GM21786 (cell line): ENCODE measurements at regions not wholly inside any gene's neighbourhood (a gene's known extent, or its start where the extent isn't known, plus 50 kb on each side); places are given as distances from the start of the nearest gene placed in this dataset.

Experiments used
- ATAC-seq: cut with Tn5 transposase; IDR thresholded peaks from one replicate; pipeline ENCODE4 v1.9.1; 2021; ENCODE audit not compliant: unreplicated experiment

DNA sequence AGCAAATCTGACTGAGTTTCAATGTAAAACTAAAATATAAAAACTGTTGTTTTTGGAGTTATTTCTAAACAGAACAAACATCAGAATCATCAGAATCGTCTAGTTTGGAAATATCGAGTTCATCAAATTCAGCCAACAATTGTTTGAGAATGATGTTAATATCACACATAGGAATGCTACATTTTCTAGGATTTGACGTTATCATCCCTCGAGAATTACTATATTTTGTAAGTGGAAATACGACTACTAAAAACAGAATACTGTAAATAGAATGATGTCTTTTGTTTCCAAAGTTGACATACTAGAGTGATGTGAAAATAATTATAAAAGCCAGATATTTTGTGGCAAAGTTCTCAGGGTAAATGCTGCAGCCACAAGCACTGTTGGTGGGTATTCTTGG, 805.9 kb downstream of the TLE1 start:
- no peak for ATAC-seq

DNA sequence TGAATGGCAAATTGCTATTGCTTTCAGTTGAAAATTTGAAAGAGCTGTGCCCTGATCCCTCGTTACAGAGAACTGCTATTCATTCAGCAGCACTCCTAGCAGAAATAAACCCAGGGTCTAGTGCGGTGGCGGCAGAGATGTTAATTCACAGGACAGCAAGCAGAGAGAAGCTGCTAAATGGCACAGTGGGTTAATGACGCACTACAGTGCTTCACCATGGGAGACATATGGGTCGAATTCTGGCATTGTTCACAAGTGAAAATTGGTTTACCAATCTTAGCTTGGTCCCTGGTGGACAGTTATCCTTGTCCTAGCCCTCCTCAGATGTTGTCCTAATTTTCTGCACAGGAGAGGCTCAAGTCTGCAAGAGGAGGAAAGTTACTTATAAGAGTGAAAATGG, 807.4 kb downstream of the TLE1 start:
- no peak for ATAC-seq

DNA sequence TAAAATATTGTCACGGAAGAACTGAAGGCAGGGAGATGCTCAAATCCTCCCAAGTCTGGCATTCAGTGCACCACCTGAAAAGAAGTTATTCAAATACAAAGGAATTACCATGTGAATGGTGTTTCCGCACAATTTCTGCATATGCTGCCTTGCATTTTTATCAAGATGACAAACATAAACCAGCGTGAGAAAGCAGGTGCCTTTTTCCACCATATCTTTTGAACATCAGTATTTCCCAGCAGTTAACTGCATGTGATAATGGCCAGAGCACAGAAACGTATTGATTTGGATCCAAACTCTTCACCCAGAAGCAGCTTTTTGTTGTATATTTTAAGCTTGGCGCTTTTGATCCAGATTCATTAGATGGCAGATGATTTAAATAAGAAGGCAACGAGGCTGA, 808.0 kb downstream of the TLE1 start:
- ATAC-seq: no peak

DNA sequence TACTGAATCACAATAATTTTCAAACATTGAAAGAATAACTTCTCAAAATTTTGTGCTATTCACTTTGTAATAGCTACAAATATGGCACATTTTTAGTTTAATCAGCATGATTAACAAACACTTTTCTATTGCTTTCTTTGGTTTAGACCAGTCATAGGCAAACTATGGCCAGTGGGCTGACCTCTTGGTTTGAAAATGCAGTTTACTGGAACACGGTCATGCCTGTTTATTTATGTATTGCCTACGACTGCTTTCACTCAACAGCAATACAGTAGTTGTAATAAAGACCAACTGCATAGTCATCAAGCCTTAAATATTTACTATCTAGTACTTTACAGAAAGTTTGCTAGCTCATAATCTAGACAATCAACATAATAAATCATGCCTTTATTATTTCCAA, 810.8 kb downstream of the TLE1 start:
- ATAC-seq: no peak

DNA sequence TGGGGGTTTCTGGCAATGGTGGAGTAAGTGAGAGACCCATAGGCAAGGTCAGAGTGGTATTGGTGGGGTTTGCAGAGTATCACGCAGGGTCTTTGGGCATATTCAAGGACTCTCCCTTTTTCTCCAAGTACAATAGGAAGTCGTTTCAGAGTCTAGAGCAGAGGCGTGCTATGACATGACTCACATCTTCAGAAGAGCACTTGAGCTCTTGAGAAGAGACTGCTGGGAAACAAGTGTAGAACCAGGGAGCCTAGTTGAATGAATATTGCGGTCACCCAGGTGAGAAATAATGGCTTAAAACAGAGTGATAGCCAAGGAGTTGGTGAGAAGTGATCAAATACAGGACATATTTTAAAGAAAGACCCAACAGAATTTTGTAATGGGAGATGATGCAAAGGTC, 813.4 kb downstream of the TLE1 start:
- ATAC-seq: no peak

DNA sequence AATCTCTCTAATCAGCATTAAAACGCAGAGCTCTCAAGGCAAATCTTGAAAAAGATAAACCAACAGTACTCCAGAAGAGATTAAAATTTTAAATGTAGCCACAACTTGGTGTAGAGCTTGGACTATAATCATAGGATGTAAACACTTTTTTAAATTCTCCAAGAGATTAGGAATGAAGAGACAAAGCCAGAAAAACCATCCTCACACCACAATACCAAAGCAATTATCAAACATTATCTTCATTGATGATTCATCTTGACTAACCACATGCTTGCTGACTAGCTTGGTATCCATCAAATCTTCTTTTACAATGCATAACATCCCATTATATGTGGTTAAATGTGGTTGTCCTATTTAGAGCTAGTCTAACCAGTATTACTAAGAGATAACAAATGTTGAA, 815.1 kb downstream of the TLE1 start:
- ATAC-seq: no peak

DNA sequence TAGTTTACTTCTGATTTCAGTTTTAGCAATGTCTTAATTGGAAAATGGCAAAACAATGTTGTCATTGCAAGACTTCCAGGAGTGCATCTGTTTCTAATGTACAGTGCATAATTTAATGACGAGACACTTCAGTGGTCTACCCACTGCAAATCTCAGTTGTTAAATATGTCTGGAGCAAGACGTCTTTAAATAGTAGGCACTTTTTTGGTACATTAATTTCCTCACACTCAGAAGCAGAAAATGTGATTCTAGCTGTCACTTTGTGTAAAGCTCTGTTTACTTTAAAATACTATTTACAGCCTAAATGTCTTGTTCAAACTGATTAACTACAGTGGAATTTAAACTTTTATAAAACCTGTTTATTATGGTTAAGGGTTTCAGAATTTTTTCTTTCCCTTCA, 815.5 kb downstream of the TLE1 start:
- no peak for ATAC-seq

DNA sequence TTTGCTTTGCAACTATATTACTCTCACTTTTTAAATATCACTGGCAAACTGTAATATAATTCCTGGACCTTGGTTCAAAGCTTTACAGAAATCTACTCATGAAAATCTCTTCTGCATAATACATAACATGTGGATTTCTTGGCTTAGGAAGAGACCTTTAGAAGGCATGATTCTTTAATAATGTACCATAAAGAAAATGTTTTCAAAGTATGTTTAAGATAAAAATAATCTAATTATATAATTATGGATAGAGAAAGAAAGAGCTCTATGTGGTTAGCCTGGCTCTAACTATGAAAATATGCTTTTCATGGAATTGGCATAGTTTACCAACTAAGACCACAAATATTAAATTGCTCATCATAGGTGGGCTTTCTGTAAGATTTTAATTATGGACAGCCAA, 817.8 kb downstream of the TLE1 start:
- ATAC-seq: no peak

DNA sequence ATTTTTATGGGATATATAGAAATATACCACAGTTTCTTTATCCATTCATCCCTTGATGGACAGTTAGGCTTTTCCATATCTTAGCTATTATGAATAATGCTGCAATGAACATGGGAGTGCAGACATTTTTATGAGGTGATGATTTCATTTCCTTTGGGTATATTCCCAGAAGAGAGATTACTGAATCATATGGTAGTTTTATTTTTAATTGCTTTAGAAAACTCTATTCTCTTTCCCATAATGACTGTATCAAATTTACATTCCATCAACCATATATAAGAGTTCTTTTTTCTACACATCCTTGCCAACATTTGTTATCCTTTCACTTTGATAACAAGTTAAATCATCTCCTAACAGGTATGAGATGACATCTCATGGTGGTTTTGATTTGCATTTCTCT, 821.6 kb downstream of the TLE1 start:
- ATAC-seq: no peak

DNA sequence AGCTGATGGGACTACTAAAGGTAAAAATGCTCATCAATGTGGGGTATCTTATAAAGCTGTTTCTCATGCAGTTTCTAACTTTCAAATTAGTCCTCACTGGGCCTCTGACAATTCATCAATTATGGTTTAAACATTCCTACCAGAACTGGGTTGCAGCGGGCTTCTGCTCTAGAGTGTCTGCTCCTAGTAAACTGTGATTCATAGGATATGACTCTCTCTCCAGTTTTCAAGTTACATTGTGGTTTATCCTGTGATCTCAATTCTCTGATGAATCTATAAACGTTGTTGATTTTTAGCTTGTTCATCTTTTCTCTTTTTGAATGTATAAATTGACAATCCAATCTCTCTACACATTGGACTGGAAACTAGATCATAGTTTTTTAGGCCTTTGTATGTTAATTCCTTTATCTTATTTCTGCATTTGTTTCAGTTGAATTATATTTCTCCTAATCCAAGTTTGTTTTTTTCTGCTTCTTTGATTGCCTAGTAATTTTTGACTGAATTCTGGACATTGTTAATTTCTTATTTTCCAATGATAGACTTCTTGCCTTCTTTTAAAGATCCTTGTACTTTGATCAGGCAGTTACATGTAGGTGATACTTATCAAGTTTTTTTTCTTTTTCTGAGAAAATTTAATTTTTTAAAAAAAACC, 822.6 kb downstream of the TLE1 start:
- no peak for ATAC-seq

DNA sequence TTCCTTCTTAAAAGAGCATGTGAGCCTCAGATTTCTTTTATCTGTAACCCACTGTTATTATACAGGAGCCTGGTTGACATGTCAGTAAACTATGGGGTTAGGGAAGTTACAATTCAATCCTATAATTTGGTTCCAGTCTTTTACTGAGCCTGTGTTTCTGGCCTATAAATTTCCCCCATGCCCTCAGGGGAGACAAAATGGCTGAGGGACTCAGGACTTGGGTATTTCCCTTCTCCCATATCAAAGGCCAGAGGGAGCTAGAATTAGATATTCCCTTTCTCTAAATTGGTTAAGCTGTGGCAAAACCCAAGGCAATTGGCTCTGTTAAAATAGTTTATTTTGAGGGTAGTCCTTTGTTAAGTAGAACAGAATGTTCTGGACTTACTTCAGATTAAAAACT, 823.2 kb downstream of the TLE1 start:
- no peak for ATAC-seq

DNA sequence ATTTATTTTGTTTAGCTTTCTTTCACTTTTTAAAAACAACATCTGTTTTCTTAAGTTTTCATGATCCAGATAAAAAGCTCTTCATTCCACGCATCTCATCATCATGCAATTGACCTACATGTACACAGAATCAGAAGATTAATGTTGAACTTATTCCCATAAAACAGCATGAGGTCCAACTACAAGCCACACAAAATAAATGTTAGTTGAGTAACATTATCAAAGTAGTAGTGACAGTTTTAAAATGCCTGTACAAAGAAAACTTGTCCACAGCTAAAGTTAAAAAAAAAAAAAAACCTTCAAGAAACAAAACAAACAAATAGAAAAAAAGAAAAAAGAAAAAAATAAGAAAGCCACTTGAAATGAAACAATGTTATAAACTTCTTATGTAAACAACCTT, 846.3 kb downstream of the TLE1 start:
- ATAC-seq: no peak

DNA sequence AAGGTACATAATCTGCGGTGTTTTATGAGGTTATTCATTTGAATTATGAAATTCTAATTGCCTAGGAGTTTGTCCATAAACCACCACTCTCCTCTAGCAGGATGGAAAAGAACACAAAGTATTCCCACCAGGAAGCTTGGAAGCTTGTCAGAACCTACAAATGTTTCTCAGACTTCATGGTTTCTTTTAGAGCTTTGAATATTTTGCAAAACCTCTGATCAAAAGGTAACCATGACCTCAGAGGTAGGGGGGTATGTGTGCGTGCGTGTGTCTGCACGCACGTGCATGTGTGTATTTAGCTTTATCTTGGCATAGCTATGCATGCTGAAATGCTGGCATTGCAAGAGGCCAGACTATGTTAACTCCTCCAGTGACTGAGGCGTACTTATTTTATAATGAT, 847.0 kb downstream of the TLE1 start:
- ATAC-seq: no peak

DNA sequence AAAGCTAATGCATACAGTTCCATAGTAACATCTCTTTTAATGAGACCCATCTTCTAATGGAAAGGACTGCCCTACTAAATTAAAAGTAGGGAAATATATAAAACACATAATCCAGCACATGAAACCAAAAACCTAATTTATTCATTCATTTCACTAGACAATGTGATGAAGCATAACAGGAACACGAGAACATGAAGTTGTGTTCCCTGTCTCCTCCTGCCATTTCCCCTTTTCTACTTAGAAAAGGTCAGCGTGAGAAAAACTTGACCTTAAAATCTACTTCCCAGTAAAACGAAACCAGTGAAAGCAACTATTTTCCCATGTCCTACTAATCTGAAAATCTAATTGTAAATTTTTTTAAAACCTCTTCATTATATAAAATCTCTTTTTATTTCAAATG, 847.5 kb downstream of the TLE1 start:
- peak; percentile 43 for ATAC-seq

DNA sequence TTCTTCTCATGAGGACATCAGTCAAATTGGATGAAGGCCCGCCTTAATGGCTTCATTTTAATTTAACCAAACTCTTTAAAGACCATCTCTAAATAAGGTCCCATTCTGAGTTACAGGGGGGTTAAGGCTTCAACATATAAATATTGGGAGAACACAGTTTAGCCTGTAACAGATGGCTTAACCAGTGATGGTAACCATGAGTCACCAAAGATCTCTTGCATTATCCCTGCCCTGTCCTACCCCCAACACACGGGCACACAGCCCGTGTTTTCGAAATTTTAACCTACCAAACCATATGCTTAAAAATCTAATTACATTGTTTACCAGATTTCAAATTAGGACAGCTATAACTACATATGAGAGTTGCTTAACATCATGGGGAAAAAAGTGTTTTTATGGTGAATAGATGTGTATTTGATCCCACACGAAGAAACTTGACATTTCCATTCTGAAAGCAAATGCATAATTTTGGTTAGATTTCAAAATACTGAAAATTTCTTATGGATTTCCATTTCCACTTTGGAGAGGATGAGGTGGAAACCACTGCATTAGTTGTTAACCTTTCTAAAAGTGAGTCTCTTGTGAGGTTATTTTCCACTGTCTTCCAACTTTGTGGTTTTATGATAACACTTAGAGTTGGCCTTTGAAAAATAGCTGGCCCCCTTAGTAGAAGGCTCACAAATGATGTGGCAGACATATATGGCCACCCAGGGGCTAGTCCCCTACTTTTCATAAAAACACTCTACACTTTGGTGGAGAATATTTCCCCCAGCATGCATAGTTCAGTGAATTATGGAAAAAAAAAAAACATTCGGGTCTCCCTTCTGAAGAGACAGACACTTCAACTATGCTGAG, 849.3 kb downstream of the TLE1 start:
- no peak for ATAC-seq

DNA sequence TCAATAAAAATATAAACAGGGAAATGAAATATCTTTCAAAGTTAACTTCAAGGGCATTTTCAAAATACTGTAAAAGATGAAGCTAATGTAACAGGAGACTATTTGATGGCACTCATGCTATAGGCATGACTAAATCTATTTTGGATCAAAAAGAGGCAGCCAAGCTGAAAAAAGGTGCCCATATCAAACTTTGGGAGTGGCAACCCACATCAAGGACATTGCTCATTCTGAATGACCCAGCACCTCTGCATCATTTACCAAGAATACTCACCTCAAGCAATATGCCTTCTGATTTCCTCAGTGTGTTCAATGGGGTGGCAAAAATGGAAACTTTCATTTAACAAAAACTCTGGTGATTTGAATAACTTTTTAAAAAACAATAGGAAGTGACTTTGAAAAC, 853.3 kb downstream of the TLE1 start:
- no peak for ATAC-seq

DNA sequence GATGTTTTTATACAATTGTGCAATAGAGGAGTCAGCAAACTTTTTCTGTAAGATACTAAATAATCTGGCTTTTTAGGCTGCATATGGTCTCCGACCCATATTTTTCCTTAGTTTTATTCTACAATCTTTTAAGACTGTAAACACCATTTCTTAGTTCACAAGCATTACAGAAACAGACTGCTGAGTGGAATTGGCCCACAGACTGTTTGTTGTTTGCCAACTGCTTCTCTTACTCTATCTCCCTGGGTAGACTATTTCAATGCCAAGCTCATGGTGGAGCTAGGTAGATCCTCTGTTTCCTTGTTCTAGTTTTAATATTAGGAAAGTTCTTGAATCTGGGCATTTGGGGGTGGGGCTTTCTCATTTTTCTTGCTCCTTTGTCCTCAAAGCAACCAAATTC, 857.6 kb downstream of the TLE1 start:
- ATAC-seq: no peak

DNA sequence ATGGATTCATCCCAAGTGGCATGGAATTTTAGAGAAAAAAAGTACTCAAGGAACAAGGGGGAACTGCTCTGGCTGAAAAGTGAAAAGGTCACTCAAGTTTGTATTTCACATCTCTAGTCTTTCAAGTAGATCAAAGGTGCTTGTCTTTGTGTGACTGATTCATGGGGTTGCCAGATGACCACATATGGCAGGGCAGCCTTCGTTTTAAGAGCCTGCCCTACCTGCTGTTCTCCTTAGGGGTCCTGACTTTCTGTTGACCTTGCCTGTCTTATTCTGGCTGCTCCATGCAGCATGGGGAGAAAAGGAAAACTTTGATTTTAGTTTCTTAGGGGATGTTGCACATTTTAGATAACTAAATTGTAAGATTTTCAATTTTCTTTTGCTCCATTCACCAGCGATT, 877.7 kb downstream of the TLE1 start:
- no peak for ATAC-seq

DNA sequence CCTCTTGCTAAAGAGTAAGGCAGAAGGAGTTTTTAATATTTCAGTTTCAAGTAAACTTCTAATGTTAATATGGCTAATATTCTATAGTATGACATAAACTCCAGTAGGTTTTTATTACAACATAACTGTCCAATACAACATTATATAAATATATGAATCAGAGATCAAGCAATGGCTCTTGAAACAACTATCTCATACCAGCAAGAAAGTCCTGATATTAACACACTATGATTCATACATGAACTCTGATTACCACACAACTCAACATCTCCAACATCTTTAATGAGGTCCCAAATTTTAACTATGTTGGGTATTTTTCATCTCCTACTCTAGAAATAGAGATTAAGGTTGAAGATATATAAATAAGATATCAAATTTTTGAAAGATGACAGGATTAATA, 878.3 kb downstream of the TLE1 start:
- no peak for ATAC-seq

DNA sequence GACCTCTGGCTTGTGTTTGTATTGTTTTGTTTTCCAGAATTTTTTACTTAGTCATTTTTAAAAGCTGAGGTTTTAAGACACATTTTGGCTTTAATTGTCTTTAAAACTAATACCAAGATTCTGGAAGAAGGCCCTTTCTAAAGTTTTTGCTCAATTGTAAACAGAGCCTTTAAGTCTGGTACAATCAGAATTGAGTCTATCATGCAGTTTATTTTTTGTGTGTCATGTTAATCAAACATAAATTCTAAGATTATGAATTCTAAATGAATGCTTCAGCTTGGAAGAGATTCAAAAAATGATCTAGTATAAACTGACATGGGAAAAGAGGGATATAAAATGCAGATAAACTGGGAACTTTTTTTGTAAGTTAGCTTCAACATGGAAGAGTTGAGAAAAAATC, 882.7 kb downstream of the TLE1 start:
- no peak for ATAC-seq

DNA sequence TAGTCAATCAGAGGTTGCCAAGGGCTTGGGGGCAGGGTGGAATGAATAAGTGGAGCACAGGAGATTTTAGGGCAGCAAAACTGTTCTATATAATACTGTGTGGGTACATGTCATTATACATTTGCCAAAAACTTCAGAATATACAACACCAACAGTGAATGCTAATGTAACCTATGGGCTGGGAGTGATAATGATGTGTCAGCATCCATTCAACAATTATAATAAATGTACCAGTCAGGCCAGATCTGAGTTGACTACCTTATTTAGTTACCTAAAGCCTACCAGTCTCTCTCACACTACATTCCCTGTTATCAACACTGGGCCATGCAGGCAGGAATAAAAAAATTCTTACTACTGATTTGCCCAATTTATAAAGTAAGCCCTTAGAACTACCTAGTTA, 884.5 kb downstream of the TLE1 start:
- ATAC-seq: no peak

DNA sequence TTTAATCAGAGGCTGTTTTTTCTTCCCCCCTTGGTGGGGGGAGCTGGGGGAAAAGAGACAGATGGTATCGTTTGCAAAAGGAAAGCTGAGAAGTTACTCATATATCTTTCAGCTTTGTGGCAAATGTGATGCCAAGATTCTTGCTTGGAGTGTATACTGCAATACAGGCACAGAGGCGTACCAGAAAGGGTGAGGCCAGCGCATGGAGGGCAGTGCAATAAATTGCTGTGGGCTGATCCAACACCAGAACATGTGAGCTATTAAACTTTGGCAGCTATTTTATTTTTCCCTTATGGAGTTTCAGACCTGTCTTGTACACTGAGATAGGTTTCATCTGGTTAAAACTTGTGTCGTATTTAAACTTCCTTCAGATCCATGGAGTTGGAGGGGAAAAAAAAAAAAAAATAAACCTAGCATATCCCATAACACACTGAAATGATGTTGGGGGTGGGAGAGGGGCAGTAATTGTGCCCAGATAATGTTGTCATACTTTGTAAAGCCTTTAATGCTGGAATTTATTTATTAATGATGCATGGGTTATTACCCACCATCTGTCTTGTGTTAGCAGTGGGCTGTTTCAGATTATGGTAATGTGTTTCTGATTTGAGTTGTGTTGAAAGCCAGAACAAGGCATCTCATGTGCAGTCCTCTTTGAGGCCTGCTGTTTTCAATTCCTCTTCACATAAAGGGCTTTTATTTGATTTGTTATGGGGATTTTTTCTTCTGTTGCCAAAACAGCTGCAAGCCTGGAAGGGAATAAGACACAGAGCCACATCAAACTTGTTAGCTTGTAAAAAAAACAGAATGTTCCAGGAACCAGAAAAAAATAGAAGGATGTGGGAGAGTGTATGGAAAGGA, 891.3 kb downstream of the TLE1 start:
- peak; percentile 59 for ATAC-seq
